K562 (cell line): ENCODE measurements at regions not wholly inside any gene's neighbourhood (a gene's known extent, or its start where the extent isn't known, plus 50 kb on each side); places are given as distances from the start of the nearest gene placed in this dataset.

Experiments
- ATAC-seq: fragments of 200-7000 bp; cut with Tn5 transposase; 3 replicates; pipeline ENCODE4 v1.9.1; 2020; ENCODE audit warnings: moderate library complexity
- BruUV-seq: library from RNA; stranded (reverse); fragments of 400-500 nt; replicated peaks from 2 replicates; lab custom pipeline; 2021; lab: Mats Ljungman, UMichigan
- CTCF ChIA-PET: fragments of 300-600 bp; formaldehyde crosslinking; extraction: SDS; loops from one replicate; lab custom pipeline; 2021; ENCODE audit warnings: low intra/inter-chr PET ratio; lab: Yijun Ruan, JAX
- POLR2A ChIA-PET: fragments of 300-600, 350-650 bp; sonication (Branson Sonifier 250); formaldehyde crosslinking; extraction: SDS; loops from one replicate; lab custom pipeline; 2021; ENCODE audit warnings: antibody characterized with exemption, inconsistent platforms; lab: Yijun Ruan, JAX
- DNase-seq, 4 experiments: peaks; one replicate each; pipeline versions ENCODE4 v3.0.0 to v3.0.0-alpha.2; 2011 to 2018; ENCODE audit warnings: low spot score in 3 of 4, mixed read lengths in 3 of 4; ENCODE audit errors: extremely low read depth in 1 of 4
- FAIRE-seq: peaks from 2 replicates; lab custom pipeline; 2011; peaks lifted over from hg19 to GRCh38; lab: Jason Lieb, UNC
- H2AFZ ChIP-seq: 2 replicates; pipeline ENCODE4 v1.6.0; 2011; ENCODE audit warnings: low read depth, low read length, control low read depth, inconsistent platforms
- H3K27ac ChIP-seq: fragments of 200-600 bp; 3 replicates; pipeline ENCODE4 v1.8.0; 2011; ENCODE audit warnings: low read depth, mild to moderate bottlenecking, control low read depth, inconsistent platforms, low read length, moderate library complexity, mixed read lengths; ENCODE audit errors: extremely low read depth
- H3K27me3 ChIP-seq, 2 experiments: fragments of 300-600 bp in 1 of 2; 2 replicates in 1 of 2; 3 replicates in 1 of 2; pipeline versions ENCODE4 v1.6.0 to v1.8.0; 2011; ENCODE audit warnings: inconsistent platforms in 2 of 2, low read length in 2 of 2, mild to moderate bottlenecking in 1 of 2, mixed read lengths in 1 of 2, moderate library complexity in 1 of 2; ENCODE audit not compliant: control insufficient read depth in 2 of 2, insufficient read depth in 2 of 2
- H3K36me3 ChIP-seq: fragments of 300-600 bp; 3 replicates; pipeline ENCODE4 v1.8.0; 2011; ENCODE audit warnings: mild to moderate bottlenecking, low read length, inconsistent platforms; ENCODE audit not compliant: control insufficient read depth, insufficient read depth
- H3K4me1 ChIP-seq, 2 experiments: fragments of 200-600 bp in 1 of 2; replicated peaks in 1 of 2; 2 replicates in 1 of 2; 3 replicates in 1 of 2; pipeline versions ENCODE4 v1.5.1 to v1.8.0; 2011; ENCODE audit warnings: inconsistent platforms in 2 of 2, low read length in 2 of 2, mild to moderate bottlenecking in 1 of 2, mixed read lengths in 1 of 2, moderate library complexity in 1 of 2; ENCODE audit not compliant: control insufficient read depth in 2 of 2, insufficient read depth in 2 of 2
- H3K4me2 ChIP-seq: 2 replicates; pipeline ENCODE4 v1.6.1; 2011; ENCODE audit warnings: low read length, control low read depth, inconsistent platforms, mixed read lengths; ENCODE audit not compliant: insufficient read depth
- H3K4me3 ChIP-seq: fragments of 200-600 bp; sonication (generic), shearing (Covaris generic); 2 replicates; pipeline ENCODE4 v1.5.1; 2016; ENCODE audit warnings: control low read depth, inconsistent platforms
- H3K79me2 ChIP-seq: fragments of 200-600 bp; 3 replicates; pipeline ENCODE4 v1.8.0; 2011; ENCODE audit warnings: low read length, inconsistent platforms; ENCODE audit not compliant: control insufficient read depth, insufficient read depth
- H3K9ac ChIP-seq, 2 experiments: 2 replicates each; pipeline versions ENCODE4 v1.6.0 to v1.6.1; 2011; ENCODE audit warnings: low read depth in 2 of 2, low read length in 2 of 2, control low read depth in 1 of 2, inconsistent platforms in 1 of 2, mild to moderate bottlenecking in 1 of 2, mixed read lengths in 1 of 2; ENCODE audit not compliant: insufficient read depth in 1 of 2
- H3K9me1 ChIP-seq: one replicate; pipeline ENCODE4 v1.6.0; 2011; ENCODE audit warnings: inconsistent platforms, mild to moderate bottlenecking, low read length, moderate library complexity; ENCODE audit not compliant: control insufficient read depth, insufficient read depth
- H3K9me3 ChIP-seq: replicated peaks from 2 replicates; pipeline ENCODE4 v1.5.1; 2011; ENCODE audit warnings: low read depth, low read length, inconsistent platforms; ENCODE audit not compliant: control insufficient read depth, insufficient read depth
- H4K20me1 ChIP-seq: replicated peaks from 2 replicates; pipeline ENCODE4 v1.6.1; 2011; ENCODE audit warnings: low read length, inconsistent platforms, mixed read lengths; ENCODE audit not compliant: control insufficient read depth, insufficient read depth
- CBX2 ChIP-seq: fragments of 200-600 bp; sonication (generic); IDR thresholded peaks from one replicate; pipeline ENCODE4 v1.6.1; 2012; ENCODE audit warnings: mild to moderate bottlenecking, low read length, inconsistent platforms; ENCODE audit not compliant: insufficient read depth, poor library complexity, severe bottlenecking
- CREB1 ChIP-seq, 2 experiments: sonication (generic) in 1 of 2; formaldehyde crosslinking in 1 of 2; IDR thresholded peaks; 2 replicates each; pipeline versions ENCODE4 v1.6.1 to v1.8.0; 2012 to 2022; ENCODE audit warnings: inconsistent platforms in 1 of 2, mild to moderate bottlenecking in 1 of 2, missing genetic modification reagents in 1 of 2, moderate library complexity in 1 of 2
- GATAD2B ChIP-seq: fragments of 450-650 bp; IDR thresholded peaks from 2 replicates; pipeline ENCODE4 v1.6.1; 2017; ENCODE audit warnings: mild to moderate bottlenecking, borderline replicate concordance
- HDAC1 ChIP-seq, 2 experiments: fragments of 450-650 bp; IDR thresholded peaks; 2 replicates each; pipeline ENCODE4 v1.6.1; 2016 to 2017; ENCODE audit warnings: inconsistent platforms in 1 of 2, mild to moderate bottlenecking in 1 of 2, moderate library complexity in 1 of 2
- HLTF ChIP-seq: fragments of 450-650 bp; IDR thresholded peaks from 2 replicates; pipeline ENCODE4 v1.6.1; 2016
- IFI16 ChIP-seq: fragments of 250-450 bp; sonication (Bioruptor Pico); IDR thresholded peaks from 2 replicates; pipeline ENCODE4 v2.1.2; 2022; ENCODE audit warnings: mild to moderate bottlenecking, inconsistent platforms
- KAT8 ChIP-seq: fragments of 450-650 bp; IDR thresholded peaks from 2 replicates; pipeline ENCODE4 v1.6.1; 2016; ENCODE audit warnings: low read depth, mild to moderate bottlenecking
- MTA2 ChIP-seq: fragments of 450-650 bp; IDR thresholded peaks from 2 replicates; pipeline ENCODE4 v1.6.1; 2016; ENCODE audit warnings: low read depth
- MXI1 ChIP-seq: IDR thresholded peaks from 2 replicates; pipeline ENCODE4 v1.6.1; 2011; ENCODE audit warnings: low read depth, mild to moderate bottlenecking, improper control_type of control experiment, low read length
- NR3C1 ChIP-seq: sonication (generic); formaldehyde crosslinking; IDR thresholded peaks from 2 replicates; pipeline ENCODE4 v1.8.1; 2022; ENCODE audit warnings: missing genetic modification reagents
- PTBP1 ChIP-seq: fragments of 200-400 bp; formaldehyde crosslinking; IDR thresholded peaks from 2 replicates; pipeline ENCODE4 v1.6.1; 2017; ENCODE audit warnings: low read depth, low read length
- RBFOX2 ChIP-seq: fragments of 200-400 bp; formaldehyde crosslinking; IDR thresholded peaks from 2 replicates; pipeline ENCODE4 v1.6.1; 2017; ENCODE audit warnings: low read depth, mild to moderate bottlenecking, low read length, moderate library complexity
- RBM17 ChIP-seq: fragments of 200-400 bp; formaldehyde crosslinking; IDR thresholded peaks from 2 replicates; pipeline ENCODE4 v1.6.1; 2017; ENCODE audit warnings: low read depth, mild to moderate bottlenecking, low read length, borderline replicate concordance
- SMARCE1 ChIP-seq: fragments of 450-650 bp; IDR thresholded peaks from 2 replicates; pipeline ENCODE4 v1.7.1; 2016; ENCODE audit warnings: mild to moderate bottlenecking
- YBX1 ChIP-seq: fragments of 450-650 bp; IDR thresholded peaks from 2 replicates; pipeline ENCODE4 v1.7.1; 2016; ENCODE audit warnings: mild to moderate bottlenecking
- ZNF311 ChIP-seq: fragments of 250-450 bp; sonication (Bioruptor Pico); IDR thresholded peaks from 2 replicates; pipeline ENCODE4 v1.4.0; 2020; ENCODE audit warnings: mild to moderate bottlenecking, moderate library complexity
- ZNF75A ChIP-seq: fragments of 450-650 bp; formaldehyde crosslinking; IDR thresholded peaks from 2 replicates; pipeline ENCODE4 v1.4.0; 2020; ENCODE audit warnings: mild to moderate bottlenecking
- WGBS: fragments of 100-300 bp; shearing (Covaris generic); methylation state at CpG from one replicate; pipeline ENCODE4 v1.1.6; 2016; ENCODE audit warnings: low coverage, mixed read lengths; ENCODE audit not compliant: insufficient coverage; ENCODE audit errors: missing lambda C conversion rate; 5-methylcytosine and 5-hydroxymethylcytosine counted together
- in situ Hi-C: fragments of 300-500 bp; cut with MboI; formaldehyde crosslinking; loops from 4 replicates; pipeline ENCODE4 v1.15.0; 2018; ENCODE audit warnings: inconsistent platforms, mixed read lengths
- intact Hi-C: fragments of 100-400 bp; cut with micrococcal nuclease; formaldehyde crosslinking; loops from 2 replicates; pipeline ENCODE4 v1.14.2; 2022
- TF ChIP-seq, protein P1 (sequence below): fragments of 250-450 bp; sonication (Bioruptor Pico); IDR thresholded peaks from 2 replicates; pipeline ENCODE4 v1.5.1; 2021; ENCODE audit warnings: mild to moderate bottlenecking

DNA sequence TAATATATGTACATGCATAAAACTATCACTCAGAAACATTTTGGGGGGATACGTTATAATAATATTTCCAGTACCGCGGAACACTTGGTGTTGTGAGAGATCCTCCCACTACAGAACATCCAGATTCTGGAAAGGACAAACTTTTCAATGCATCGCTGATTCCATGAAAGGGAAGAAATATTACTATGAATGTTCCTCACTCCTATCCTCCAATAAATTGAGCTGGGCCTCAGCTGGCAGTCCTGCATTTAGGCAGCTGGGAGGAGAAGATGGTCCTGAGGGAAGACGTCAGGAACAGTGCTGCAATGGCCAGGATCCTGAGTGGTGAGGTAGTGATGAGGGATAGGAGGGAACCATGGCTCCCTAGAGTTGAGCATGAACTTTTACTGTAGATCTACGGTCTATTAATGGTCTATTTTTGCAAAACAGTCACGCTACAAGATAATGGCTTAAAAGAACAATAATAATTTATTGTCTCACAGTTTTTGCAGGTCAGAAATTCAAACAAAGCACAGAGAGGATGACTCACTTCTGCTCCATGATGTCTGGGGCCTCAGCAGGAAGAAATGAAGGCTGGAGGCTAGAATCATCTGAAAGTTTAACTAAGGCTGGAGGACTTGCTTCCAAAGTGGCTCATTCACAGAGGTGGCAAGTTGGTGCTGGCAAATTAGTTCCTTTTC, 538.1 kb downstream of the STIM2 start:
- no peaks in the 10 kb centered on the region for H3K36me3 ChIP-seq

More for the DNA sequence above, 538.1 kb downstream of the STIM2 start:
- no peaks in the 10 kb centered on the region for H3K9me1 ChIP-seq
- H3K27me3 ChIP-seq: no peaks in the 10 kb centered on the region
- H3K79me2 ChIP-seq: no peaks in the 10 kb centered on the region
- TF ChIP-seq GATAD2B (no peak), SMARCE1 (no peak), MTA2 (no peak), RBM17 (no peak), ZNF311 (CRISPR knock-in tag) (no peak), RBFOX2 (no peak), HDAC1 (IDR thresholded peaks at IDR 0.05) (no peak), MXI1 (no peak), KAT8 (no peak), YBX1 (no peak), PTBP1 (no peak), CBX2 (no peak), ZNF75A (CRISPR knock-in tag) (no peak), HLTF (no peak), NR3C1 (CRISPR knock-in tag) (no peak), CREB1 (IDR thresholded peaks at IDR 0.05) (no peak), CREB1 (CRISPR knock-in tag; IDR thresholded peaks at IDR 0.05) (no peak), IFI16 (CRISPR knock-in tag) (no peak)
- TF ChIP-seq, protein P1, sequence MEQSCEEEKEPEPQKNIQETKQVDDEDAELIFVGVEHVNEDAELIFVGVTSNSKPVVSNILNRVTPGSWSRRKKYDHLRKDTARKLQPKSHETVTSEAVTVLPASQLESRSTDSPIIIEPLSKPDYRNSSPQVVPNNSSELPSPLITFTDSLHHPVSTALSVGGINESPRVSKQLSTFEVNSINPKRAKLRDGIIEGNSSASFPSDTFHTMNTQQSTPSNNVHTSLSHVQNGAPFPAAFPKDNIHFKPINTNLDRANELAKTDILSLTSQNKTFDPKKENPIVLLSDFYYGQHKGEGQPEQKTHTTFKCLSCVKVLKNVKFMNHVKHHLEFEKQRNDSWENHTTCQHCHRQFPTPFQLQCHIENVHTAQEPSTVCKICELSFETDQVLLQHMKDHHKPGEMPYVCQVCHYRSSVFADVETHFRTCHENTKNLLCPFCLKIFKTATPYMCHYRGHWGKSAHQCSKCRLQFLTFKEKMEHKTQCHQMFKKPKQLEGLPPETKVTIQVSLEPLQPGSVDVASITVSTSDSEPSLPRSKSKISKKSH (CRISPR knock-in tag): no peak
- TF ChIP-seq, all 486 proteins: peak for 0
- in situ Hi-C loops (no loop called here), intact Hi-C loops (no loop called here)
- DNase-seq: no peak
- no peak for FAIRE-seq
- H2AFZ ChIP-seq: no peak overlapping the region
- POLR2A ChIA-PET: no interaction called here
- no peak overlapping the region for H3K9ac ChIP-seq
- no peak overlapping the region for H3K4me2 ChIP-seq
- ATAC-seq: no peak
- no TSS peak for BruUV-seq
- H3K27ac ChIP-seq: no peak overlapping the region
- H4K20me1 ChIP-seq: no peaks in the 10 kb centered on the region
- CTCF ChIA-PET: no interaction called here
- H3K4me1 ChIP-seq: no peaks in the 10 kb centered on the region
- 2% methylated on average over 7 of the region's 7 CpGs for WGBS
- H3K4me3 ChIP-seq: no peak overlapping the region
- no peaks in the 10 kb centered on the region for H3K9me3 ChIP-seq
